Ishikawa (cell line): ENCODE measurements at regions not wholly inside any gene's neighbourhood (a gene's known extent, or its start where the extent isn't known, plus 50 kb on each side); places are given as distances from the start of the nearest gene placed in this dataset.

Experiments
- CEBPB ChIP-seq: IDR thresholded peaks from 2 replicates; pipeline ENCODE4 v1.6.1; 2012
- CREB1 ChIP-seq: IDR thresholded peaks from 2 replicates; pipeline ENCODE4 v1.6.1; 2012; ENCODE audit warnings: low read depth
- EGR1 ChIP-seq: IDR thresholded peaks from 2 replicates; pipeline ENCODE4 v1.6.1; 2012
- EP300 ChIP-seq: IDR thresholded peaks from 2 replicates; pipeline ENCODE4 v1.6.1; 2012; ENCODE audit warnings: borderline replicate concordance
- FOXM1 ChIP-seq: IDR thresholded peaks from 2 replicates; pipeline ENCODE4 v1.6.1; 2012; ENCODE audit warnings: low read depth, borderline replicate concordance
- RAD21 ChIP-seq: IDR thresholded peaks from 2 replicates; pipeline ENCODE4 v1.6.1; 2012; ENCODE audit warnings: low read depth
- TAF1 ChIP-seq: IDR thresholded peaks from 2 replicates; pipeline ENCODE4 v1.6.1; 2012; ENCODE audit warnings: low read depth, mild to moderate bottlenecking
- TCF12 ChIP-seq: IDR thresholded peaks from 2 replicates; pipeline ENCODE4 v1.6.1; 2012; ENCODE audit warnings: low read depth
- TEAD4 ChIP-seq: IDR thresholded peaks from 2 replicates; pipeline ENCODE4 v1.6.1; 2012
- YY1 ChIP-seq: IDR thresholded peaks from 2 replicates; pipeline ENCODE4 v1.6.1; 2012; ENCODE audit warnings: low read depth
- ZBTB7A ChIP-seq: IDR thresholded peaks from 2 replicates; pipeline ENCODE4 v1.6.1; 2012; ENCODE audit warnings: low read depth
- TF ChIP-seq, protein P1 (sequence below): IDR thresholded peaks from 2 replicates; pipeline ENCODE4 v1.6.1; 2012; ENCODE audit warnings: low read depth, mild to moderate bottlenecking
- TF ChIP-seq, protein P2 (sequence below): IDR thresholded peaks from 2 replicates; pipeline ENCODE4 v1.6.1; 2012
- TF ChIP-seq, protein P3 (sequence below): IDR thresholded peaks from 2 replicates; pipeline ENCODE4 v1.6.1; 2012

DNA sequence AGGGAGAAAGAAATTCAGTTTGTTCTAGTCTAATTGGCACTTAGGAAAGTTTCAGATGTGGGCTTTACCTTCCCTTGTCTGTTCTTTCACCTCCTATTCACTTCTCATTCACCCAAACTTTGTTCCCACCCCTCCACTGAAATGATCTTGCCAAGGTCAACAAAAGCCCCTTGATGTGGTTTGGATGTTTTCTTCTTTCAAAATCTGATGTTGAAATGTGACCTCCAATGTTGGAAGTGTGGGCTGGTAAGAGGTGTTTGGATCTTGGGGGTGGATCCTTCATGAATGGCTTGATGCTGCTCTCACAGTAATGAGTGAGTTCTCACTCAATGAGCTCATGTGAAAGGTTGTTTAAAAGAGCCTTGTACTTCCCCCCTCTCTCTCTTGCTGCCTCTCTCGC lies 379.3 kb downstream of the HHIPL2 start:
- TF ChIP-seq TEAD4 (no peak), CEBPB (no peak), EP300 (no peak), TAF1 (no peak), EGR1 (no peak), ZBTB7A (no peak), TCF12 (no peak), RAD21 (no peak), FOXM1 (no peak), YY1 (no peak), CREB1 (no peak)
- TF ChIP-seq, protein P1, sequence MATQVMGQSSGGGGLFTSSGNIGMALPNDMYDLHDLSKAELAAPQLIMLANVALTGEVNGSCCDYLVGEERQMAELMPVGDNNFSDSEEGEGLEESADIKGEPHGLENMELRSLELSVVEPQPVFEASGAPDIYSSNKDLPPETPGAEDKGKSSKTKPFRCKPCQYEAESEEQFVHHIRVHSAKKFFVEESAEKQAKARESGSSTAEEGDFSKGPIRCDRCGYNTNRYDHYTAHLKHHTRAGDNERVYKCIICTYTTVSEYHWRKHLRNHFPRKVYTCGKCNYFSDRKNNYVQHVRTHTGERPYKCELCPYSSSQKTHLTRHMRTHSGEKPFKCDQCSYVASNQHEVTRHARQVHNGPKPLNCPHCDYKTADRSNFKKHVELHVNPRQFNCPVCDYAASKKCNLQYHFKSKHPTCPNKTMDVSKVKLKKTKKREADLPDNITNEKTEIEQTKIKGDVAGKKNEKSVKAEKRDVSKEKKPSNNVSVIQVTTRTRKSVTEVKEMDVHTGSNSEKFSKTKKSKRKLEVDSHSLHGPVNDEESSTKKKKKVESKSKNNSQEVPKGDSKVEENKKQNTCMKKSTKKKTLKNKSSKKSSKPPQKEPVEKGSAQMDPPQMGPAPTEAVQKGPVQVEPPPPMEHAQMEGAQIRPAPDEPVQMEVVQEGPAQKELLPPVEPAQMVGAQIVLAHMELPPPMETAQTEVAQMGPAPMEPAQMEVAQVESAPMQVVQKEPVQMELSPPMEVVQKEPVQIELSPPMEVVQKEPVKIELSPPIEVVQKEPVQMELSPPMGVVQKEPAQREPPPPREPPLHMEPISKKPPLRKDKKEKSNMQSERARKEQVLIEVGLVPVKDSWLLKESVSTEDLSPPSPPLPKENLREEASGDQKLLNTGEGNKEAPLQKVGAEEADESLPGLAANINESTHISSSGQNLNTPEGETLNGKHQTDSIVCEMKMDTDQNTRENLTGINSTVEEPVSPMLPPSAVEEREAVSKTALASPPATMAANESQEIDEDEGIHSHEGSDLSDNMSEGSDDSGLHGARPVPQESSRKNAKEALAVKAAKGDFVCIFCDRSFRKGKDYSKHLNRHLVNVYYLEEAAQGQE, result no peak
- TF ChIP-seq, protein P2, sequence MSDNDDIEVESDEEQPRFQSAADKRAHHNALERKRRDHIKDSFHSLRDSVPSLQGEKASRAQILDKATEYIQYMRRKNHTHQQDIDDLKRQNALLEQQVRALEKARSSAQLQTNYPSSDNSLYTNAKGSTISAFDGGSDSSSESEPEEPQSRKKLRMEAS, result no peak
- TF ChIP-seq, protein P3, sequence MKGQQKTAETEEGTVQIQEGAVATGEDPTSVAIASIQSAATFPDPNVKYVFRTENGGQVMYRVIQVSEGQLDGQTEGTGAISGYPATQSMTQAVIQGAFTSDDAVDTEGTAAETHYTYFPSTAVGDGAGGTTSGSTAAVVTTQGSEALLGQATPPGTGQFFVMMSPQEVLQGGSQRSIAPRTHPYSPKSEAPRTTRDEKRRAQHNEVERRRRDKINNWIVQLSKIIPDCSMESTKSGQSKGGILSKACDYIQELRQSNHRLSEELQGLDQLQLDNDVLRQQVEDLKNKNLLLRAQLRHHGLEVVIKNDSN, result no peak
